Progenitor cell of endocrine pancreas (in vitro differentiated cells): ENCODE measurements at regions not wholly inside any gene's neighbourhood (a gene's known extent, or its start where the extent isn't known, plus 50 kb on each side); places are given as distances from the start of the nearest gene placed in this dataset.

Source experiments
- DNase-seq: peaks from one replicate; pipeline ENCODE4 v3.0.0; 2021; ENCODE audit warnings: low spot score; ENCODE audit not compliant: unreplicated experiment
- H3K27ac Mint-ChIP-seq: 2 replicates; pipeline ENCODE4 v1.8.0; 2021; ENCODE audit warnings: mild to moderate bottlenecking, moderate library complexity, mixed read lengths
- H3K27me3 Mint-ChIP-seq: 2 replicates; pipeline ENCODE4 v1.8.0; 2021; ENCODE audit warnings: mixed read lengths
- H3K36me3 Mint-ChIP-seq: 2 replicates; pipeline ENCODE4 v1.8.0; 2022; ENCODE audit warnings: mixed read lengths; ENCODE audit not compliant: insufficient read depth
- H3K4me1 Mint-ChIP-seq: 2 replicates; pipeline ENCODE4 v1.8.0; 2021; ENCODE audit warnings: low read depth, mixed read lengths
- H3K4me3 Mint-ChIP-seq: 2 replicates; pipeline ENCODE4 v1.8.0; 2021; ENCODE audit warnings: low read depth, mild to moderate bottlenecking, moderate library complexity, mixed read lengths
- H3K9me3 Mint-ChIP-seq: 2 replicates; pipeline ENCODE4 v1.8.0; 2021; ENCODE audit warnings: low read depth, mixed read lengths
- CTCF ChIP-seq: fragments of 200-600 bp; sonication (generic); IDR thresholded peaks from one replicate; pipeline ENCODE4 v1.5.0; 2021; ENCODE audit warnings: antibody characterized with exemption, mild to moderate bottlenecking; ENCODE audit not compliant: unreplicated experiment

GRCh38 chr17:72492494-72492893, 371.7 kb downstream of the SOX9 start:
- Mint-ChIP-seq H3K27me3 (no peaks in the 10 kb centered on the region), H3K4me1 (peaks cover 33% of the 10 kb centered on the region), H3K36me3 (peaks cover 11% of the 10 kb centered on the region), H3K27ac (no peak overlapping the region), H3K9me3 (peaks cover 3% of the 10 kb centered on the region), H3K4me3 (no peak overlapping the region)
- DNase-seq = no peak
- TF ChIP-seq CTCF = no peak

DNA sequence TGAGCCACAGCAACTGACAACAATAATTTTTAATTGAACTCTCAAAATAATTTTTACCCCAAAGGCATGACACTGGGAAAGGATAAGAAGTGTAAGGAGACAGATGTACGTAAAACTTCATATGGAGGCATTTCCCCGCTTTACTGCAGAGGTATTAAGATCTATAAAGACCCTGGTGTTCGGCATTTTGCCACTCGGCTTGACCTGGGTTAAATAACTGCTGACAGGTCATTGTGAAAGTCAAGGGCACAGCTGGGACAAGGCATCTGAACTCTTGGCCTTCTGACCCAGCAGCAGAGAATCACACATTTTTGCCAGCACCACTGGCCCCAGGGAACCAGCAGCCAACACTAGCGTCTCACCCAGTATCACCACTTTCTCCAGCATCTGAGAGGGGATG, 372.1 kb downstream of the SOX9 start:
- no peak overlapping the region for H3K27ac Mint-ChIP-seq
- no peak overlapping the region for H3K4me3 Mint-ChIP-seq
- no peaks in the 10 kb centered on the region for H3K27me3 Mint-ChIP-seq
- H3K4me1 Mint-ChIP-seq = peaks cover 32% of the 10 kb centered on the region
- peaks cover 11% of the 10 kb centered on the region for H3K36me3 Mint-ChIP-seq
- TF ChIP-seq CTCF = no peak
- peaks cover 3% of the 10 kb centered on the region for H3K9me3 Mint-ChIP-seq
- no peak for DNase-seq

DNA sequence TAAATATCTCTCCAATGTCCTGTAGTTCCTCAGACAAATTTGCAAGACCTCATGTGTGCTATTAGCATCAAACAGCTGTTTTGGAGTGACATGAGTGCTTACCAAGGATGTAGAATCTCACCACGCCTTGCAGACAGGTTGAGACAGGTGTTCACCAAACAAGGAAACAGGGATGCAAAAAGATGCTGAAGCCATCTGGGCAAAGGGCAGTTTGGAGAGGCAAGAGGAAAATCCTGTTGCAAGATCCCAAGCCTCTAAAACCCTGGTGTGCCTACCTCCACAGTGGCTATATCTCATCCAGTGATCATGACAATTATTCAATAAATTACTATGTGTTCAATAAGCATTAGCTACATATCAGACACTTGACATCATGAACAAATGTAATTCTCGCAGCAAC, 373.7 kb downstream of the SOX9 start:
- DNase-seq = no peak
- H3K4me3 Mint-ChIP-seq = no peak overlapping the region
- peaks cover 3% of the 10 kb centered on the region for H3K9me3 Mint-ChIP-seq
- H3K27ac Mint-ChIP-seq = no peak overlapping the region
- no peak for TF ChIP-seq CTCF
- peaks cover 11% of the 10 kb centered on the region for H3K36me3 Mint-ChIP-seq
- H3K27me3 Mint-ChIP-seq = no peaks in the 10 kb centered on the region
- peaks cover 17% of the 10 kb centered on the region for H3K4me1 Mint-ChIP-seq

DNA sequence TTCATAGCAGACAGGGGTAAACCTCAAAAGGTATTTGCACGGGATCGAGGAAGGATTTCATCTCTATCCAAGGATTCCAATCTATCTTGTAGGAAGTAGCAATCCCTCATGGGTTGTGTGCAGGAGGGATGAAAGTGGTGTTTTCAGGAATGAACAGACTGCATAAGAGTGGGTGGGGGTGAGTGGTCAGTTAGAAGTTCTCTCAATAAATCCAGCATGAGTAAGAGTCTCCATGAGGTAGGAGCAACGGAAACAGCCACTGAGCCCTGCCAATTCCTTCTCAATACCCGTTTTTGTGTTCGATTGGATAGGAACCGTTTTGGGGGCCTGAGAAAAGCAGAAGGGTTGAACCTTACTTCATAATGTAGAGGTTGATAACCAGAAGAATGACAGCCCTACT, 375.6 kb downstream of the SOX9 start:
- no peak for TF ChIP-seq CTCF
- Mint-ChIP-seq H3K27me3 (no peaks in the 10 kb centered on the region), H3K9me3 (peaks cover 7% of the 10 kb centered on the region), H3K4me3 (no peak overlapping the region), H3K36me3 (peaks cover 10% of the 10 kb centered on the region), H3K4me1 (peaks cover 17% of the 10 kb centered on the region), H3K27ac (no peak overlapping the region)
- DNase-seq = no peak

GRCh38 chr17:72497915-72498314, 377.1 kb downstream of the SOX9 start:
- Mint-ChIP-seq H3K27me3 (no peaks in the 10 kb centered on the region), H3K27ac (no peak overlapping the region)

More at GRCh38 chr17:72497915-72498314, 377.1 kb downstream of the SOX9 start:
- H3K9me3 Mint-ChIP-seq = peaks cover 3% of the 10 kb centered on the region
- H3K36me3 Mint-ChIP-seq = peaks cover 6% of the 10 kb centered on the region
- no peak overlapping the region for H3K4me3 Mint-ChIP-seq
- peaks cover 31% of the 10 kb centered on the region for H3K4me1 Mint-ChIP-seq
- no peak for TF ChIP-seq CTCF
- DNase-seq = no peak
